ENCODE measurements at regions not wholly inside any gene's neighbourhood (a gene's known extent, or its start where the extent isn't known, plus 50 kb on each side); places are given as distances from the start of the nearest gene placed in this dataset.

DNA sequence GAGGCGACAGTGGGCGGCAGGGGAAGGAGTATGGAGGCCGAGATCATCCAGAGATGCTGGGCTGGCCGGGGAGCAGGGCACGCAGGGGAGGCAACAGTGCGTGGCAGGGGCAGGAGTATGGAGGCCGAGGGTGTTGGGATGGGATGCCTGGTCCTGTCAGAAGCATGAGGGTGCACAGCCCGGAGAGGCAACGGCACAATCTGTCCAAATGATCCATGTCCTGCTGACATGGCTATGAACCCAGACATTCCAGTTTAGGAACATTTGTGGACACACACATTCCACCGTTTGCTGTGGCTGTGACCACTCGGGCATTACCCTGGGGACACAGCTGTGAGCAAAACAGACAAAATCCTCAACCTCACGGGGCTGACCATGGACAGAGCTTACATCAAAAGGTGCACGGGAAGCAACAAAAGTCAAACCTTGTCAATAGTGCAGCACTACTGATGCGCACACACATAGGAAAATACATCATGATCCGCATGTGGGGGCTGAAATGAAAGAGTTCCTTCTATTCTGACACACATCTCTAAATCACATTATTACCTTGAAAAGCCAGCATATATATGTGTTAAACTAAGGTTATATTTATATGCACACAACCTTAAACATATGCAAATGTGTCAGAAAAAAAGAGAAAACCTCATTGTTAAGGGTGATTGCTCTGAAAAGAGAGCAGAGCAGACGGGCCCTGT lies 144.0 kb upstream of the GPC1 start:
- peak in 6 of 11 donors; percentile 16 to 51 (median 29) for DNase-seq (ENCODE audit: extremely low read depth in 1 of 11, low read depth in 9 of 11, low spot score in 4 of 11)

GRCh38 chr2:240292035-240292574 lies 143.4 kb upstream of the GPC1 start:
- DNase-seq (ENCODE audit: extremely low read depth in 1 of 11, low read depth in 9 of 11, low spot score in 4 of 11) = no peak

- DNase-seq (ENCODE audit: extremely low read depth in 1 of 11, low read depth in 9 of 11, low spot score in 4 of 11) = no peak
Measured at GRCh38 chr2:240292619-240293525, 142.6 kb upstream of the GPC1 start.

GRCh38 chr2:240293557-240294461 lies 141.7 kb upstream of the GPC1 start:
- DNase-seq (ENCODE audit: extremely low read depth in 1 of 11, low read depth in 9 of 11, low spot score in 4 of 11) = peak in 2 of 11 donors; percentile 31 to 33

- DNase-seq (ENCODE audit: extremely low read depth in 1 of 11, low read depth in 9 of 11, low spot score in 4 of 11) = no peak
Measured at GRCh38 chr2:240294514-240294913, 140.9 kb upstream of the GPC1 start.

DNA sequence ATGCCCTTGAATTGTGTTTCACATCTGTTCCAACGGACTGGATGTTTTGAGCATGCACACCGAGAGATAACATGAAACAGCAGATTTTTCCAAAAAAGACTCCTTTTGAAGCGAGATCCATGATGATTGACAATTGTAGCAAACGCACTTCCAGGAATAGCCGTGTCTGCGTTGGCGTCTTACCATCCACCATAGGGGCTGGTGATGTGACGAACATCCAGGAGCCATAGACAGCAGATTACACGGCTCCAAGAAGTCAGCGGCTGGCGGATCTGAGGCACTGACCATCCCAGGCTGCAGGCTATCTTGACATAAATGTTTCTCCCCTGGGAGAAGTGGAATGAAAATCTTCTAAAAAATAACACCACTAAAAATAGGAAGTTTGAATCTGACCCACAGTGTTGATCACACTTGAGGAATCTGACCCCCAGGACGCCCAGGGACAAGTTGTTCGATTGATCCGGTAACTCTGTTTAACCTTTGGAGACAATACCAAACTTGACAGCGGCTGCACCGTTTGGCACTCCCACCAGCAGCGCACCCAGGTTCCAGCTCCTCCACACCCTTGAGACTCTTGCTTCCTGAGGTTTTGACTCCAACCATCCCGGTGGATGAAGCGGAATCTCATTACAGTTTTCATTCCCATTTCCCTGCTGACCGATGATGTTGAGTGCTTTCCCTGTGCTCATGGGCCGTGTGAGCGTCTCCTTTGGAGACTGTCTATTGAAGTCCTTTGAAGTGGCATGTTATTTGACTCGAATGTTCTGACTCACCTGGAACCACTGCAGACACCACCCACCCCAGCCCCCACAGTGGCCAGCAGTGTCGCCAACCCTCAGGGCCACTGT lies 140.0 kb upstream of the GPC1 start:
- no peak for DNase-seq (ENCODE audit: extremely low read depth in 1 of 11, low read depth in 9 of 11, low spot score in 4 of 11)

DNA sequence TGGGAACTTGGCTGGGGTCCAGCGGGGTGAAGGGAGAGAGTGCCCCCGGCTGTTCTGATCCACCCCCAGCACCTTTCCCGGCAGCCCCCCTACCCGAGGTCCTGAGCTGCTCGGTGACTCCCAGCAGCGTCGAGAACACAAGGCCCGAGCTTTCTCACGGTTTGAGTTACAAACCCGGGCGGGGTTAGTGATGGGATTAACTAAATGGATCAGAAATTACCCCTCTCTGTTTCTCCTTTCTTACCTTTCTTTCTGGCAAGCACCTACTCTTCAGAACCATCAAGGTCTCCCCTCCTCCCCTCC lies 139.4 kb upstream of the GPC1 start:
- no peak for DNase-seq (ENCODE audit: extremely low read depth in 1 of 11, low read depth in 9 of 11, low spot score in 4 of 11)

GRCh38 chr2:240296476-240297255 lies 138.8 kb upstream of the GPC1 start:
- DNase-seq (ENCODE audit: extremely low read depth in 1 of 11, low read depth in 9 of 11, low spot score in 4 of 11) = no peak

GRCh38 chr2:240297256-240298116 lies 138.0 kb upstream of the GPC1 start:
- no peak for DNase-seq (ENCODE audit: extremely low read depth in 1 of 11, low read depth in 9 of 11, low spot score in 4 of 11)

DNA sequence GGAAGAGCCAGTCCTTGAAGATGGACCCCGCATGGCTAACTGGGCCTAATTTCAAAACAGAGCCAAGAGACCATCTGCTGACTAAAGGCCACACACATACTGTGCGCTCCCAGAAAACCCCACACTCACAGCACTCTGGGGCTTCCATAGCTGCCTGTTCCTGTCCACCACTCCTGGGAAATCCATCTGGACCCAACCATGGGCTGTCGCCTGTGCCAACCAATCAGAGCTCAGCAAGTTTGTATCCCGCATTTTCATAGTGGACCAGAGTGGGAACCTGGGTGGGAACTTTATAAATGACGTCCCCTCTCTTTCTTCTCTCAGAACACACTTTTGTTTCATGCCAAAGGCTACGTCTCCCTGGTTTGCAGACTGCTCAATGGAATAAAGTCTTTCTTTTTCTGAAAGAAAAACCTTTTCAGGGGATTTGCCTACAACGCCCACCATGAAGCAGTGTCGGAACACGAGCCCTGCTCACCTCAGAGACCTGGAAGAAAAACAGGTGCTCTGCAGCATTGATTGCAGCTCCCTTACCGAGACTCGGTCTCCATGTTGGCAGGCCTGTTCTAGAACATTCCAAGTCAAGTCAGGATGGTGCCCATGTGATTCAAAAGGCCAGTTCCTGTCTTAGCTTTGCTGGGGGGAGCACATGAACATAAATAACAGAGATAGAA lies 137.2 kb upstream of the GPC1 start:
- no peak for DNase-seq (ENCODE audit: extremely low read depth in 1 of 11, low read depth in 9 of 11, low spot score in 4 of 11)

DNA sequence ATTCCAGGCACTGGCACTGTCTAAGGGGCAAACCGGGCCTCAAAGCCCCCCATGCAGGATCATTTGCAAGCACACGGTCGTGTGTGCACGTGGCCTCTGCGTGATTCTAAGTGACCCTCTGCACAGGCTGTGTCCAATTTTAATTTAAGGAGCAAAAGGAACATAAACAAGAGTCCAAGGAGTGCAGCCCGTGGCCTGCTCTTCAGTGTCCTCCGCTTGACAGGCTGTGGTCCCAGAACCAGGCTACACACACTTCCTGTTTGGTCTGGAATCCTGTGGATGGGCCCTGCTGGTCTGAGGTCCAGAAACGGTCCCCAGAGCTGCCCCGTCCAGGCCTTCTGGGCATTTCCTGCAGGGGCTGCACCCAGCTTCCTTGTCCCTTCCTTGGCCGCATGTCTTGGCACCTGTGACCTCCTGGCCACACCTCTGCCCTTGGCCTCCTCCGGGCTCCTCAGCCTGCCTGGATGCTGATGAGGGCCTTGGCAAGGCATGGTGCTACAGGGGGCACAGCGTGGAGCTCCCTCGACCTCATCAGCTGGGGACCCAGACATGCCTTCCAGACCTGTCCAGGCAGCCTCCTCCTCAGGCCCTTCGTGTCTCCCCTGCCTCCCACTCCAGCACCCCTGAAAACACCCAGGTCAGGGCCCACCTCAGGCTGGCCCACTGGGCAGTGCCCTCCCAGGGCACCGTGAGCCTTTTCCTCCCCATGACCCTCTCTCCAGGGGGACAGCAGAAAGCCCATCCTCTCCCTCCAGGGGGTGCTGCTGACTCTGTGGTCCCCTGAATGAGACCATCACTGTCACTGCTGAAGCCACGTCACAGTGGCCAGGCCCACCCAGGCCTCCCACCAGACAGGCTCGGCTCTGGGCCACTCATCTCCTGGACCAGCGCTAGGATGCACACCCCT lies 136.4 kb upstream of the GPC1 start:
- DNase-seq (ENCODE audit: extremely low read depth in 1 of 11, low read depth in 9 of 11, low spot score in 4 of 11) = no peak

DNA sequence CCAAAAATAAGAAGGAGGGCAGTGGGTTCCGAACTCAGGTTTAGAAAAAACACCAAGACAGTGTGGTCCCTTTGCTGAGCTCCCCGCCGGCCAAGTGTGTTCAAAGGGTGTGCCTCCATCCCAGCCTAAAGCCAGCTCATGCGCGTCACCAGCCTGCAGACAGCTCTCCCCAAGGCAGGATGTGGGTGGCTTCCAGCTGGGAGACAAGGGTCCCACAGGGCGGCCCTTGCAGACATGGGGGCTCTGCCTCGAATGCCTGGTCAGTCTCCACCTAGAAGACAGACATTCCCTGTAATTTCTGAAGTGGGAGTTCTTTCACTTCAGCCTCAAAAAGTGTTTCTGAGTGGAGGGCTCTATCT lies 135.8 kb upstream of the GPC1 start:
- no peak for DNase-seq (ENCODE audit: extremely low read depth in 1 of 11, low read depth in 9 of 11, low spot score in 4 of 11)

DNA sequence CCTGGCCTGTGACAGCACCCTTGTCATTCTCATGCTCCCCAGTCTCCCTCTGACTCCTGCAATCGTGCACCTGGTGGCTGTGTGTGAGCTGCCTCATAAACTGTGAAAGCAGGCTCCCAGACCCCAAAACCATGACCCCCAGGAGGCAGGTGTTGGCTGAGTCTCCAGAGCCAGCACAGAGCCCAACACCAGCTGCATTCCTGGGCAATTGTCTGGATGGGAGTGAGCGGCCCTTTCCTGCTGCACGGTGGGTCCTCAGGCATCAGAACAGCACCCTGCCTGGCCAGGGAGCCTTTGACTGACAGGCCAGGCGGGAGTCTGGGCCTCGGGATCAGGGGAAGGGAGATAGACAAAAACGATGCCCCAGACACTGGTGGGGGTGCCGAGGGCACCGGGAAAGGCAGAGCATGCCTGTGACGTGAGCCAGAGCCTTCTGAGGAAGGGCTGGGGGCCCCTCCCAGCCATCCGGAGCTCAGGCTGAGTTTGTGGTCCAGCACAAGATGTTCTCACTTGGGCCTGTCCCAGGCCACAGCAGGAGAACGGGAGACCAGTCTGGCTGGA lies 135.1 kb upstream of the GPC1 start:
- peak in 1 of 11 donors; percentile 8 for DNase-seq (ENCODE audit: extremely low read depth in 1 of 11, low read depth in 9 of 11, low spot score in 4 of 11)

DNA sequence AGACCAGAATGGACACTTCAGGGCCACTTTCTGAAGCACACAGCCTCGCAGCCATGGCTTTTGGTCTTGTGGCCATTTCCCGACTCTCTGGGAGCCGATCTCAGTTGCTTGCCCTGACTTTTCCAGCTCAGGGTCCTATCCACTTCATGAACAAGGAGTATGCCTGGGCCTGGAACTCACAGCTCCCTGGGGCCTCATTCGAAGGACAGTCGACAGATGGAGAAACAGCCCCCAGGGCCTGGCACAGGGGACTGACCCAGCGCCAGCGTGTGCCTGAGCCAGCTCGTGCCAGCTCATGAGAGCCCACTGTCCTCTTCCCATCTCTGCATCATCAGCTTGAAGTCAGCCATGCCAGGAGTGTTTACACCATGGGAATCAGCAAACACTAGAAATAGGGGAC lies 134.6 kb upstream of the GPC1 start:
- no peak for DNase-seq (ENCODE audit: extremely low read depth in 1 of 11, low read depth in 9 of 11, low spot score in 4 of 11)

- no peak for DNase-seq (ENCODE audit: extremely low read depth in 1 of 11, low read depth in 9 of 11, low spot score in 4 of 11)
Measured at GRCh38 chr2:240301256-240301795, 134.1 kb upstream of the GPC1 start.
